NCI-H1930 (cell line): ENCODE measurements at regions not wholly inside any gene's neighbourhood (a gene's known extent, or its start where the extent isn't known, plus 50 kb on each side); places are given as distances from the start of the nearest gene placed in this dataset.

Experiments
- DNase-seq, 2 experiments: peaks; one replicate each; lab custom pipeline; 2025; lab: John Stamatoyannopoulos, UW

DNA sequence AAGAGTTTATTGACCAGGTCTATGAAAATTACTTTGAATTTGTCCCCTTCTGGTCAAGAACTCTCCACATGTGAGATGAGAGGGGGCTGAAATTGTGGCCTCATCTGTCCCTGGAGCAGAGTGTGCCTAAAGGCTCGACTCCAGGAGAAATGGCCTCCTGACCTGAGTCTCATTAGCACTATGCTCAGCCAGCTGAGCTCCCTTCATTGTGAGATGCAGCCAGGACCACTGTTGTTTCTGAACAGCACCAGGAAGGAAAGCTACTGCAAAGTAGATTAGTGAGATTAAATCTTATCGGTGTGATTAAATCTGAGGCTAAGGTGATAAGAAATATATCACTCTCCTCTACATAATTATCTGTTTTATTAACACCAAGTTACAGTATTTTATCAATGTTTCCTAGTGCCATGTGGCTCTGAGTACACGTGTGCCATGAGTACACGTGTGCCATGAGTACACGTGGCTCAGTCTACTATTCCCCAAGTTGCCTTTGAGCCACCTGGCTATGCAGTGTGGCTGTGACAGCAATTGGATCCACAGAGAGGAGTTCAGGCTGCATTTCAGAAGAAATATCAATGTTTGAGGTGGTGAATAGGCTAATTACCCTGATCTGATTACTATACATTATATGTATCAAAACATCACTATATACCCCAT, 126.9 kb downstream of the IPMK start:
- no peak for DNase-seq

DNA sequence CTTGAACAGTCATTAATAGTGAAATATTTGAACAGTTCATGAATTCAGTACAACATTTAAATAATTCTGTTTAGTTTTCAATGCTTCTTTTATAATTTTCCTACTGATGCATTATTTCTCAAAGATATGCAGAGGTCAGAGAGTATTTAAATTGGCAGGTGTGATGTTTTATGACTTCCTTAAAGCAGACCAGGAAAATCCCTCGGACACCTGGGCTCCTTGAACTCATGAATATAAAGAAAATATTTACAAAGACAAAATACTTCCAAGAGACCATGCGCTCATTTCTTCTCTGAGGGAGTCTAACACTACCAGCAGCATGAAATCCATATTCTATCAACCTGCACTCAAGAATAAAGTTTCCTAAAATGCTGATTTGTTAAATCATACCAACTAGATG, 127.6 kb downstream of the IPMK start:
- no peak for DNase-seq

DNA sequence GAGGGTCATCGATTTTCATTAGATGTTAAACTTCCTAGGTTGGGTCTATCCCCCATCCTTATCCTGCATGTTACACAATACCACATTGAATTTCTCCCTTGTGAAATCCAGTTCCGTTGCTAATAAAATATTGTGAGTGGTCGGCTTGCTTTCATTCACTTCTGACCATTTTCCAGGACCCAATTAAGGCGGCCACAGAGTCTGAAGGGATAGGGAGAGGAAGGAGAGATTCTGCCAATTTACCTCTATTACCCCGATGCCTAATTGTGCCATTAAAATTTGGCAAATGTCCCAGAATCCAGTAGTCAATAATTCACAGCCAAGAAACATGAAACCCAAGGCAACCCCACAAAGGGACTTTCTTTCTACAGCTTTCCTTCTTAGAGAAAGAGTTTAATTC, 129.9 kb downstream of the IPMK start:
- DNase-seq, result peak; percentile 75 to 88

DNA sequence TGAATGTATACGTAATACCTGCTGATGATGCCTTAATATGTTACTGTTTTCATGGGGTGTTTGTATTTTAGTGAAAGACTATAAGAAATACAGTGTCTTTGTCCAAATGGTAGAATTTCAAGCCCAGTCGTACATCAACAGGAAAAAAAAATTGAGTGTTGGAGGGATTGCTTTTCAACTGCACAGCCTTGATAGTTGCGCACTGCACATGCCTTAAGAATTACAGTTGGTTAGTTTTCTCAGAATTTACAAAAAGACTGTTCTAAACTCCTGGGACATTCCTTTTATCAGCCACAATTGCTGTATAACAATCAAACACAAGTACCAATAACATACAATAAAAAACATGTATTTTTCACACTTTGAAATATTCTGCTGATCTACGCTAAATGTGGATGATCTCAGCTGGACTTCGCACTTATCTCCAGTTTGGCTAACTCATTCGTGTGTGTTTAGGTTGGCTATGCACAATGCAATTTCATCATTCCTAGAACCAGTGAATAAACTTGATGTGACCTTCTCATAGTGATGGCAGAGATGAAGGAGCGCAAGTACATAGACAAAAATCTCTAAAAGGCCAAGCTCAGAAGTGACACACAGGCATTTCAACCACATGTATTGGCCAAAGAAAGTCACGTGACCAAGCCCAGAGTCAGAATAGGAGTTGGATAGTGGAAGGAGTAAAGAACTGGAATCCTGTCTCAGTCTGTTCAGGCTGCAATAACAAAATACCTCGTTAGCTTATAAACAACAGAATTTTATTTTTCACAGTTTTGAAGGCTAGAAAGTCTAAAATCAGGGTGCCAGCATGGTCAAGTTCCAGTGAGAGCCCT, 152.3 kb downstream of the IPMK start:
- DNase-seq, result no peak

DNA sequence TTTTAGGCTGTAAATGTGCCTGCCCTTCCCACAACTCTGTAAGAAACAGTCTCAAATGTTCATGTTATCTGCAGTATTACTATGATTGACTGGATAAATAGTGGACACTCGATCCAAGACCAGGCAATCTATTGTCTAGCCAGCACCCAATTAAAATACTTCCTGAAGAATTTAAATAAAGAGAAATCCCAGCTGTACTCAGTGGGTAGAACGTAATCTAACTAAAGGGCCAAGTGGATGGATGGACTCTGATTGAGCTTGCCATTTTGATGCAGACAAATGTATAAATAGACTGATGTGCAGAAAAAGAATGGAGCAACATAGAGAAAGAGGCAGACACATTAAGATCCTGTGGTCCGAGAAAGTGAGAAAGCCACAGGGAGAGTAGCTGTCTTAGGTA, 158.0 kb downstream of the IPMK start:
- no peak for DNase-seq

DNA sequence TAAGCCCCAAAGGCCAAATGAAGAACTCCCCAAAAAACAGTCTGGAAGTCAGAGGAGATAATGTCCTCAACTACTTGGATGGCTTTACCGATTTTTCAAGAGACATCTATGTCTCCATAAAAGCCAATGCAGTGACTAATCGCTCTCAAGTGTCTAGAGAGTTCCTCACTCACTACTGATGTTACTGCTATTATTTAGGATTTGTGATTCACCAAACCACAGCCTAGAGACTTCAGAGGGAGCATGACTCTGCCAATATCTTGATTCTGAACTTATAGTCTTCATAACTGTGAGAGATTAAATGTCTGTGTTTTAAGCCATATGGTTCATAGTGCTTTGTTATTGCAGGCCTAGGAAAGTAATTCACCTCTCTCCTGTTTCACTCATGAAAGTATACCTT, 160.2 kb downstream of the IPMK start:
- no peak for DNase-seq

DNA sequence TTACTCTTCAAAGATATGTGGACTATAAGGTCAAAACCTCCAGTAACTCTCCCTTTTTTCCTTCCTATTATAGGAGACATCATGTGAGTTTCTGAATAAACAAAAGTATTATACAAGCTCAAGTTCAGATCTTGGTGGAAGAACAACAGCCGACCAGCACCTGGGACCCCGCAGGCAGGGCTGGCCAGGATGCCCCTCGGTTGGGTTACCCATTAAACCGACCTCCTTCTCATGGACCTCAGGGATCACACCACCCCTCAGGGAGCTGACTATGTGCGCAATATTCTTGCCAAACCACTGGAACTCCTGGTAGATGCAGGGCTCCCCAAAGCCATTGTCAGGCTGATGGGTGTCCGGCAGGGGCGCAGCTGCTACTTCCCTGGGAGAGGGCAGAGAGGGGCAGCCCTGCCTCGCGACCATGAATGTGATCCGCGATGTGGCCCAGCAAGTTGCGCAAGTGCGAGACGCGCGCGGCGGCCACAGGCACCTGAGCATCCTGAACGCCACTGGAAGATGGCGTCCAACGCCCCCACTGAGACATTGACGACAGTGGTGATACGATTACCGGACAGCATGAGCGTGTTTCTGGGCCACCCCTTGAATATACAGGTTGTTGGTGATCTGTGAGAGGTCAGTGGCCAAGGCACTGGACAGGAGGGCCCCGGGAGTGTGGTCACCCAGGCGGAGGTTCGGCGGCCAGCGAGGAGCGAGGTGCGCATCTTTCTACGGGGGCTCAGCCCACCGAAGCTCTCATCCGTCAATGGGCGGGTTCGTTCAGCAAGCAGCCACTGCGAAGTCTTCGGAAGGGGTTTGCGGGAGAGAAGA, 161.3 kb downstream of the IPMK start:
- no peak for DNase-seq

DNA sequence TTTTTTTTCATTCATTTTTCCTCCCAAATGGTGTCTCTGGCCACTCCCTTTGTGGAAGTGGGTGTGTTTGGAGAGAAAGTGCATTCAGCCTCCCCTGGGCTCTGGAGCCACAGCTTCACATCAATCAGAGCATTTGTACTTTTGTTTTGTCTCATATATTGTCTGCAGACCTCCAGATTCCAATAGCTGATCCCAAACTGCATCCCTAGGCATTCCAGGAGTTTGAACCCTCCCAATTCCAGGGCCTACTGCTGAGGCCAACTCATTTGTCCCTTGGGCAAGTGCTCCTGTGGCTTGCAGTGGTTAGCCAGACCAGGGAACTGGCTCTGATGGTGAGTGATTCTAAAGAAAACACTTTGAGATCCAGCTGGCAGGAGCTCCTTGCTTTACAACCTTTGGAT, 163.3 kb downstream of the IPMK start:
- DNase-seq, result no peak

DNA sequence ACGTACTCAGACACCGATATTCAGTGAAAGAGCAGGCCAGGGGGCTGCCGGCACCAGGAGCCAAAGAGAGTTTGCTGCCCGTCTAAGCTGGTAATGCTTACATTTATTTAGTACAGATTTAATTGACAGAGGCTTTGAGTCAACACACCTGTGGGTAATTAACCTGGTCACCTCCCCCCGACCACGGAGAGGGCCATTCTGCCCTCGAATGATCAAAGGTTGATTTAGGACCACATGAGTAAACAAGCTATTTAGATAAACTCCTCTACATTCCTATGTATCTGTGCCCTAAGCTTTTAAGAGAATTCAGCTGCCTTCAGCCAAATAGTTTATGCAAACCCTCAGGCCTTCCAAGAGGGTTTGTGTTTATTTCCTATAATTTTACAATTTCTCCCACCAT, 164.8 kb downstream of the IPMK start:
- no peak for DNase-seq

DNA sequence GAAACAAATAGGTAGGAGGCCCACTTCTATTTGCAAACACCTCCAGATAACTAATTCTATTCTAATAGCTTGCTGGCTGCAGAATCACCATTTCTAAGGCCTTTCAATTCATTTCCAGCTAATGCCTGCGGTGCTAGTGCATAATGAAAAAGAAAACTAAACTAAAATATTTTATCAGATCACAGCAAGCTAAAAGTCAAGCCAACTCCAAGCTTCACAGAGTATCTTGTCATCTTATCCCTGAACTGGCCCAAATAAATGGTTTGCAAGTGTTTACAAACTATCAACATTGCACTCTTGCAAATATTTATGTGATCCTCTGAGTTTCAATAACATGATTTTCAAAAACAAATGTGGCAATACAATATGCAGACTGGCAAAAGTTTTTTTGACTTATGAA, 166.0 kb downstream of the IPMK start:
- no peak for DNase-seq

DNA sequence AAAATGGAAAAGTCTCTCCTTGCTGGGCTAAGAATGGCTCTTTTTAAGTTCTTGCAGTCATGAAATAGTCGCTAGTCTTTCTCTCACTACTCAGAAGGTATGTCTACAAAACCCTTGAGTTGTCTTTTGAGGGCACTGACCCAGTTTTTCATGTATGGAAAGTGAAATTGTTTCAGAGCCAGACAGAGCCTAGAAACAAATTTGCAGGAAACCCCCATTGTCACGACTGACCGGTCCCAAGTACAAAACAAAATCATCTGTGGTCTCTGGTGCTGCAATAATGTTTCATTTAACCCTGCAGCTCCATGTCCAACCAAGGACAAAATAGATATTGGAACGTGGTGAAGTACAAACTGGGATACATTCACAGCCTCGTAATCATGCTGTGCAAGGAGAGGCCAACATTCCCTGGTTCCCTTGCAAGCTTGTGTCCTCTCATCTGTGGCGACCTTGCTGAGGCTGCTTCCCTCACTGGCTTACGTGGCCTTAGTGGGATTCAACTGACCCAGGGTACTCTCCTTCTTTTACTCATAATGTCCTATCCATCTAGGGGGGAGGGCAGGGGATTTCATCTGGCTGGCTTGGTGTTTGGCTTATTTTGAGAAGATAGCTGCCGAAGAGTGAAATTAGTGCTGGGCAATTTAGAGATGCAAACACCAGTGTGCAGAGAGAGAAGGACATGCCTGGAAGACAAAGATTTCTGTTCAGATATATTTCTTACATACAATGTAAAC, 172.5 kb downstream of the IPMK start:
- no peak for DNase-seq

DNA sequence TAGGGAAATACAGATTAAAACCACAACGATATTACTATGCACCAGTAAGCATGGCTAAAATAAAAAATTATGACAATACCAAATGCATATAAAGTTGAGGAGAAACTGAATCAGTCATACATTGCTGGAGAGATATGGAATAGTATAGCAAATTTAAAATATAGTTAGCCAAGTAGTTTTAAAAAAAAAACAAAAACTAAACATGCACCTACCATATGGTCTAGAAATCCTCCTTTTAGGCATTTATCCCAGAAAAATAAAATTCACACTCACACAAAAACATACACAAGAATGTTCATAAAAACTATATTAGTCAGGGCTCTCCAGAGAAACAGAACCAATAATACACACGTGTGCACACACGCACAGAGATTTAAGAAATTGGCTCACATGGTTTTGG, 175.8 kb downstream of the IPMK start:
- no peak for DNase-seq

DNA sequence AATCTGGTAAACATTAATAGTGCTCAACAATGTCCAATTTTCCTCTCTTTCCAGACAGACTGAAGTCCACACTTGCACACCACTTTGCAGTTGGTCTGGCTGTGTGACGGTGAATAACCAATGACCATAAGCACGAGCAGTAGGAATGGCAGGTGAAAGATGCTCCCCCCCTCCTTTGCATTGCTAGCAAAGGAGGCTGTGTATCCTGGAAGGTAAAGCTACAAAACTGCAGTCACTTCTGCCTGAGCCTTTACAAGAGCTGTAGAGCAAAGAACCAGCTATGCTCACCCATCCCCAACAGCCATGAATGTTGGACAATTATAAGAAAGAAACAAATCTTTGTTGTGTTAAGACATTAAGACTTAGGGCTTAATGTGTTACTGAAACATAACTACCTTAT, 178.0 kb downstream of the IPMK start:
- no peak for DNase-seq

DNA sequence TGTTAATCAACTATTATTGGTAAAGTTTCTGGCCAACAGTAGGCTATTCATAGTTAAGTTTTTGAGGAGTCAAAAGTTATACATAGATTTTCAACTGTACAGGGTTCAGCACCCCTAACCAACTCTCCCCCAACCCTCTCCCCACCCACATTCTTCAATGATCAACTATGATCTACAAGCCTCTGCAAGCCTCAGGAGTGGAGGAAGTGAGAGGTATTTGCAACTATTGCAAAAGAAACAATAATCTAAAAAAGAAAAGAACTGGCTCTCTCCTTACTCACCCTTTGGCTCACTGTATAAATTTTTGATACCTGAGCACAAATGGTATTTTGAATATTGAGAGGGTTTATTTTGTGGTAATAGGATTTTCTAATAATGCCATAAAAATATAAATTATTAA, 179.8 kb downstream of the IPMK start:
- DNase-seq, result no peak

DNA sequence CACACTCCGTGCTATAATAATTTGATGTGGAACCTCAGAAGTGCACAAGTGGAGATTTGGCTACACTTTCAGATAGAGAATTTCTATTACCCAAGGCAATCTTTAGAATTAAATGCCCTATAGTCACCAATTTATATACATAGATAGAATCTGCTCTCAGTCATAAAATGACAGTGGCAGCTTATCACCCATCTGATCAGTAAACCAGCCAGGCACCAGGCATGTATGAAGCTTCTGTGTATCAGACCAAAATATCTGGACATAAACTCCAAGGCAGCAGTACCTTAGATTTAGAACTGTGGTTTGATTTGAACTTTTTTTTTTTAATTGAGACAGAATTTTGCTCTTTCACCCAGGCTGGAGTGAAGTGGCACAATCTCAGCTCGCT, 180.9 kb downstream of the IPMK start:
- no peak for DNase-seq

DNA sequence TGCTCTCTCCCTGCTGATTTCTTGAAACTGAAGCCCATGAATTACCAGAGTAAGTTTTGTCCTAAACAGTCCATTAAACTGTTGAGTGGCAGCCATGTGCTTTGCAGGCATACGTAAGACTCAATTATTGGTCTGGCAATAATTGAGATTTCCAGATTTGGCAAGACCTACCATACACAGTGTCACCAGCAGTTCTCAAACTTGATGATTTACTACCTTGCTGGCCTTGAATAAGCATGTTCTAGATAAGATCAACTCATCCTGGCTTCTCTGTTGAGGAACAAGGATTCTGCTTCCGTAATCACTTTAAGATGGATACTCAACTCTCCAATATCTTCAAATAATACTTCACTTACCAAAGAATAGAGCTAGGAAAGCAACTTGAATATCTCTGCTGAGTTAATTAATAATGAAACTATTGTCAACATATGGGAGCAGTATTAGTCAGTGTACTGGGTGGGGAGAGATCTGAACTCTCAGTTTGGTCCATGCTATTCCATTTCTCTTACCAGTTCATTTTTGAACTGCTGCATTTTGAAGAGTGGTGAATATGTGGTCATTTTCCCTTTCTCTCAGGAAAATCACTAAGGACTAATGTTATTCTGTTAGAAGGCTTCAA, 181.4 kb downstream of the IPMK start:
- DNase-seq, result no peak

DNA sequence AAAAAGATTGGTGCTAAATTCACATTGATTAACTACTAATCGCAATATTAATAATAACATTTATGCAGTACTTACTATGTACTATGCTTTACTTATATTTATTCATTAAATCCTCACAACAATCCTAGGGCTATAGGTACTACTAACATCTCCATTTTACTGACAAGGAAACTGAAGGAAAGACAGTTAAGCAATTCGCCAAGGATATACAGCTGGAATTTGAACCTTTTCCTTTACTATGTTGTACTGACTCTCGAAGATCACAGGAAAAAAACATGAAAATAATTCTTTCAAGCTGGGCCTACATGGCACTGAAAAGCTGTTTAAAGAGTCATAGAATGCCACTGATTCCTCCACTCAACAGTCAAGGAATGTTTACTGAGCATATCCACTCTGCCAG, 185.4 kb downstream of the IPMK start:
- DNase-seq, result no peak

DNA sequence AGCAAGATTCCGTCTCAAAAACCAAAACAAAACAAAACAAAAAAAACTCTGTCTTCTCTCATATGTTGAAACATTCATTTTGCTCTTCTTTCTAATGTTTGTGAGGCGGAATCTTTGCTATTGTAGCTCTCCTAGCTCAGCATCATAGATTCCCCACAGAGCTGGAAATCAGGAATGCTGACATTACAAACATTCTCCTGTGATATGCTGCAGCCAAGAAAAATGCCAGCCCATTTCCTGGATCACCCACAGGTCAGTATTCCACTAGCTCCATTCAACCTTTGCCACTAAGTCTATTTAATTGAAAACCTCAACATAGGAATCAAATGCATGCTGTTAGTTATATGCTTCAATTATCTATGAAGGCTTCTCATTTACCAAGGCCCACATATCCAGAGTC, 186.3 kb downstream of the IPMK start:
- DNase-seq, result no peak

DNA sequence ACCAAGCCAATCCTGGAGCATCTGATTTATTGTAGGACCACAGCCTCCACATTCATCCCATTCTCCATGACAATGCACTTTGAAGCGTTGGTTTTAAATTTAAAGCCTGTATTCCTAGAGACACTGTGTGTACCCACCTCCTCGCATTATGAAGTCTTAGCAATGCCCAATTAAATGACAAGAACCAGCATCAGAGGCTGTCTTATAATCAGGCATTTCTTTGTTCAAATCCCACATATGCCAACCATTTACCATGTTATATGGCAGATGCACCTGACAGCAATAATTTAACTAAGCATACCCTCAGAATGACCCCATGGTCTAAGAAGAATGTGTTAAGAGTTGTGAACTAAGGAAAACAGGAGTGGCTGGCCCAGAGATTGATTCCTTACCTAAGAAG, 188.2 kb downstream of the IPMK start:
- no peak for DNase-seq

DNA sequence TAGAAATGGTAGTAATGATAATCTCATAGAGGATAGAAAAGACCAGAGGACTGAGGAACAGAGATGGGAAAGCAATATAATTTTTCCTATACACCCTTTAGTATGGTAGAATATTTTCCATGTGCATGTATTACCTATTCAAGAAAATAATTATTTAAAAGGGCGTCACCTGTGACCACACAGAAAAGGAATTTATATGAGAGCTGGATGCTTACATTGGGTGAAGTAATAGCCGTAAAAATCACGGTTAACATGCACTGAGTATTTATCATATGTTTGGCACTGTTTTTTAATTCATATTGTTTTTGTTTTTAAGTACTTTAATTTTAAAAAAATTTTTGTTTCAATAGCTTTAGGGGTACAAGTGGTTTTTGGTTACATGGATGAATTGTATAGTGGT, 195.1 kb downstream of the IPMK start:
- DNase-seq, result no peak

DNA sequence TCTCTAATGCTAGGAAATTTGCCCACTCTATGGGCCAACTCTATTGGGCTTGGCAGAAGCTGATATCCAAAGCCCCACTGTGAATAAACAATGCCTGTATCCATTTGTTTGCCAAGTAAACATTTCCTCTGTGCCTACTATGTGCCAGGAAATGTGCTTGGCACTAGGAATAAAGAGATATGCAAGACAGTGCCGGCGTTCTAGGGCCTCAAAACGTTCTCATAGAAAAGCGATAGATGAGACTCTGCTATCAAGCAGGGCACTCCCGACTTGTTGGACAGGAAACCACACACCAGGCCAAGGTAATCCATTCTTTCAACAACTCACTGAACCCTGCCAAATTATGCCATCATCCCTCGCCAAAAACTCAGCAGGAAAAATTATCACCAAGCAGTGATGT, 196.7 kb downstream of the IPMK start:
- no peak for DNase-seq

DNA sequence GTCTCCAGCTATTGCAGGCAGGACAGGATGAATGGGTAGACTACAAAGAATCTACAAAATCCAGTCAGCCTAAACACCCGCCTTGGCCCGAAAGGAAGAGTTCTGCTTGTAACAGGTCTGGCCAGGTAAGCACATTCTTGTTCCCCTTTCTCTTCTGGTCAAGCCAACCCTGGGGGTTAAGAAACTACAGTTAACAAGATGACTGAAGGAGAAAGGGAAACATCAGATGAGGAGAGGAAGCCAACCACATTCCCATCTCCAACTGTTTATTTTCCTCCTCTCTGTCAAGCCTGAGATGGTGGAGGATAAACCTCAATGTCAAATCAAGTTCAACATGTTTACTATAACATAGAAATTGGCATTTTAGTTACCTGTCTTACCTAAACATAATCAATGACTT, 198.9 kb downstream of the IPMK start:
- no peak for DNase-seq
